Endothelial cell of umbilical vein (primary cell): ENCODE measurements at regions not wholly inside any gene's neighbourhood (a gene's known extent, or its start where the extent isn't known, plus 50 kb on each side); places are given as distances from the start of the nearest gene placed in this dataset.

Source experiments
- BruUV-seq: library from RNA; stranded (reverse); fragments of 400-500 nt; replicated peaks from 2 replicates; lab custom pipeline; 2021; lab: Mats Ljungman, UMichigan
- CTCF ChIA-PET: fragments of 300-600, 350-600 bp; sonication (Branson Sonifier 250); formaldehyde crosslinking; loops from one replicate; lab custom pipeline; 2021; ENCODE audit warnings: antibody characterized with exemption, inconsistent platforms; lab: Charles Lee
- POLR2A ChIA-PET: fragments of 300-600, 350-600 bp; sonication (Branson Sonifier 250); formaldehyde crosslinking; loops from one replicate; lab custom pipeline; 2021; ENCODE audit warnings: antibody characterized with exemption, inconsistent platforms; lab: Charles Lee
- DNase-seq: peaks from one replicate; pipeline ENCODE4 v3.0.0-alpha.2; 2011; ENCODE audit warnings: low read depth, low spot score
- FAIRE-seq: peaks from 2 replicates; lab custom pipeline; 2011; peaks lifted over from hg19 to GRCh38; lab: Jason Lieb, UNC
- H2AFZ ChIP-seq: 2 replicates; pipeline ENCODE4 v1.6.0; 2012; ENCODE audit warnings: low read depth, low read length, control low read depth, inconsistent platforms
- H3K27ac ChIP-seq: 2 replicates; pipeline ENCODE4 v1.5.1; 2011; ENCODE audit warnings: low read depth, mild to moderate bottlenecking, control low read depth, low read length, moderate library complexity; ENCODE audit not compliant: insufficient read depth
- H3K27me3 ChIP-seq, 2 experiments: 2 replicates each; pipeline versions ENCODE4 v1.6.0 to v1.6.1; 2011; ENCODE audit warnings: low read length in 2 of 2, mixed read lengths in 1 of 2; ENCODE audit not compliant: control insufficient read depth in 2 of 2, insufficient read depth in 2 of 2
- H3K36me3 ChIP-seq, 2 experiments: 2 replicates in 1 of 2; 3 replicates in 1 of 2; pipeline ENCODE4 v1.5.1; 2011; ENCODE audit warnings: low read length in 2 of 2, mild to moderate bottlenecking in 1 of 2, moderate library complexity in 1 of 2; ENCODE audit not compliant: control insufficient read depth in 2 of 2, insufficient read depth in 2 of 2; ENCODE audit errors: extremely low read depth in 1 of 2
- H3K4me1 ChIP-seq: 3 replicates; pipeline ENCODE4 v1.5.1; 2011; ENCODE audit warnings: mild to moderate bottlenecking, low read length; ENCODE audit not compliant: control insufficient read depth, insufficient read depth; ENCODE audit errors: extremely low read depth
- H3K4me2 ChIP-seq: 2 replicates; pipeline ENCODE4 v1.6.1; 2011; ENCODE audit warnings: low read length, control low read depth, mixed read lengths; ENCODE audit not compliant: insufficient read depth
- H3K4me3 ChIP-seq, 3 experiments: fragments of 200-600 bp in 1 of 3; sonication (generic), shearing (Covaris generic) in 1 of 3; replicated peaks in 1 of 3; 2 replicates each; pipeline ENCODE4 v1.5.1; 2011 to 2016; ENCODE audit warnings: control low read depth in 3 of 3, low read length in 3 of 3, mild to moderate bottlenecking in 2 of 3, inconsistent platforms in 1 of 3, low read depth in 1 of 3, moderate library complexity in 1 of 3; ENCODE audit not compliant: insufficient read depth in 1 of 3
- H3K79me2 ChIP-seq: 2 replicates; pipeline ENCODE4 v1.6.0; 2012; ENCODE audit warnings: low read length, inconsistent platforms; ENCODE audit not compliant: control insufficient read depth, insufficient read depth
- H3K9ac ChIP-seq: replicated peaks from 2 replicates; pipeline ENCODE3; 2011; ENCODE audit warnings: low read length, control low read depth; ENCODE audit not compliant: insufficient read depth; ENCODE audit errors: extremely low read depth
- H3K9me1 ChIP-seq: replicated peaks from 3 replicates; pipeline ENCODE4 v1.6.0; 2011; ENCODE audit warnings: mild to moderate bottlenecking, low read length; ENCODE audit not compliant: control insufficient read depth, insufficient read depth; ENCODE audit errors: extremely low read depth
- H3K9me3 ChIP-seq: replicated peaks from 2 replicates; pipeline ENCODE4 v1.5.1; 2012; ENCODE audit warnings: low read length, inconsistent platforms; ENCODE audit not compliant: control insufficient read depth, insufficient read depth
- H4K20me1 ChIP-seq: replicated peaks from 2 replicates; pipeline ENCODE3; 2011; ENCODE audit warnings: mild to moderate bottlenecking, low read length; ENCODE audit not compliant: control insufficient read depth, insufficient read depth; ENCODE audit errors: extremely low read depth
- EZH2 ChIP-seq: IDR thresholded peaks from 2 replicates; pipeline ENCODE4 v1.6.1; 2012; ENCODE audit warnings: borderline replicate concordance, low read depth, mild to moderate bottlenecking, moderate library complexity, low read length, inconsistent platforms; ENCODE audit not compliant: severe bottlenecking
- FOS ChIP-seq: IDR thresholded peaks from 2 replicates; pipeline ENCODE4 v1.6.1; 2011; ENCODE audit warnings: mild to moderate bottlenecking, low read length, moderate library complexity, borderline replicate concordance; ENCODE audit not compliant: insufficient read depth
- GATA2 ChIP-seq: IDR thresholded peaks from 2 replicates; pipeline ENCODE4 v1.7.0; 2011; ENCODE audit warnings: low read depth, mild to moderate bottlenecking, moderate library complexity, mixed read lengths, low read length; ENCODE audit not compliant: insufficient read length, insufficient read depth
- JUN ChIP-seq: IDR thresholded peaks from 2 replicates; pipeline ENCODE4 v1.6.1; 2011; ENCODE audit warnings: borderline replicate concordance, low read depth; ENCODE audit not compliant: insufficient read length, insufficient read depth
- MYC ChIP-seq: IDR thresholded peaks from one replicate; pipeline ENCODE4 v1.6.1; 2011; ENCODE audit warnings: mild to moderate bottlenecking, low read depth, low read length
- POLR2A ChIP-seq: IDR thresholded peaks from 2 replicates; pipeline ENCODE4 v1.6.1; 2012; ENCODE audit warnings: low read depth, mild to moderate bottlenecking, control low read depth, low read length
- POLR2AphosphoS5 ChIP-seq: IDR thresholded peaks from 2 replicates; pipeline ENCODE4 v1.6.1; 2012; ENCODE audit warnings: low read depth, mild to moderate bottlenecking, control low read depth, low read length, moderate library complexity; ENCODE audit not compliant: insufficient read depth
- dilution Hi-C: fragments of 300-500 bp; cut with MboI; formaldehyde crosslinking; loops from one replicate; pipeline ENCODE4 v1.15.0; 2019; ENCODE audit warnings: low sequenced_read_pairs; ENCODE audit not compliant: extremely low pct_ligation_motif_present
- intact Hi-C: fragments of 100-400 bp; cut with micrococcal nuclease; formaldehyde crosslinking; loops from one replicate; pipeline ENCODE4 v1.10.0; 2022
- TF ChIP-seq, protein P1 (sequence below), 2 donors: IDR thresholded peaks; 1 replicate in 1 of 2; 2 replicates in 1 of 2; pipeline ENCODE4 v1.5.1; 2011; ENCODE audit warnings: low read length in 2 of 2, mild to moderate bottlenecking in 2 of 2, moderate library complexity in 2 of 2, control low read depth in 1 of 2, inconsistent platforms in 1 of 2, low read depth in 1 of 2; ENCODE audit not compliant: insufficient read depth in 1 of 2; ENCODE audit errors: extremely low read depth in 1 of 2
- TF ChIP-seq, protein P2 (sequence below): IDR thresholded peaks from 2 replicates; pipeline ENCODE4 v1.6.1; 2011; ENCODE audit not compliant: insufficient read depth, insufficient read length

DNA sequence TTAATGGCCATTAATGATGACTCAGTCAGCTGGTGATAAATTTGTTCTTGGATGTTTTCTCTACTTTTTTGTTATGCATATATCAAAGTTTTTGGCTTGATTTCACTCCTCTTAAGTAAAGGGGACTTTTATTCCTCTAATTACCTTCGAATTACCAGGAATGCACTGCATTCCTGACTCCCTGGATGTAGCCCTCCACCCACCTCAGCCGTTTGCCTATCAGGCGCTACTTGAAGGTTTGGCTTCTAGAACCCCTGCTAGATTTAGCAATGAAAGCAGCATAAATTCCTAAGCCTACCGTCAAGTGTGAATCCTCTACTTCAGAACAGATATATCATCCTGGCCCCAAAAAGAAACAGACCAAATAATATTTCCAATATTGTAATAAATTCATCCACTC lies 387.8 kb upstream of the ADGRL2 start:
- Histone ChIP-seq H3K27ac (no peak overlapping the region), H3K4me1 (peaks cover 8% of the 10 kb centered on the region), H3K9me1 (no peaks in the 10 kb centered on the region), H3K4me2 (no peak overlapping the region), H3K36me3 (no peaks in the 10 kb centered on the region), H3K4me3 (no peak overlapping the region), H4K20me1 (no peaks in the 10 kb centered on the region), H3K79me2 (no peaks in the 10 kb centered on the region), H3K9me3 (no peaks in the 10 kb centered on the region), H3K9ac (no peak overlapping the region), H2AFZ (no peak overlapping the region), H3K27me3 (no peaks in the 10 kb centered on the region)
- ChIA-PET POLR2A (no interaction called here), CTCF (no interaction called here)
- intact Hi-C loops (loop anchor here (5.0 kb wide), 1 partner anchor 134 kb away; no protein-coding TSS in a partner anchor), dilution Hi-C loops (no loop called here)
- no TSS peak for BruUV-seq
- no peak for FAIRE-seq
- TF ChIP-seq GATA2 (no peak), MYC (no peak), JUN (no peak), FOS (no peak), POLR2AphosphoS5 (no peak), EZH2 (no peak), POLR2A (no peak)
- TF ChIP-seq, protein P1, sequence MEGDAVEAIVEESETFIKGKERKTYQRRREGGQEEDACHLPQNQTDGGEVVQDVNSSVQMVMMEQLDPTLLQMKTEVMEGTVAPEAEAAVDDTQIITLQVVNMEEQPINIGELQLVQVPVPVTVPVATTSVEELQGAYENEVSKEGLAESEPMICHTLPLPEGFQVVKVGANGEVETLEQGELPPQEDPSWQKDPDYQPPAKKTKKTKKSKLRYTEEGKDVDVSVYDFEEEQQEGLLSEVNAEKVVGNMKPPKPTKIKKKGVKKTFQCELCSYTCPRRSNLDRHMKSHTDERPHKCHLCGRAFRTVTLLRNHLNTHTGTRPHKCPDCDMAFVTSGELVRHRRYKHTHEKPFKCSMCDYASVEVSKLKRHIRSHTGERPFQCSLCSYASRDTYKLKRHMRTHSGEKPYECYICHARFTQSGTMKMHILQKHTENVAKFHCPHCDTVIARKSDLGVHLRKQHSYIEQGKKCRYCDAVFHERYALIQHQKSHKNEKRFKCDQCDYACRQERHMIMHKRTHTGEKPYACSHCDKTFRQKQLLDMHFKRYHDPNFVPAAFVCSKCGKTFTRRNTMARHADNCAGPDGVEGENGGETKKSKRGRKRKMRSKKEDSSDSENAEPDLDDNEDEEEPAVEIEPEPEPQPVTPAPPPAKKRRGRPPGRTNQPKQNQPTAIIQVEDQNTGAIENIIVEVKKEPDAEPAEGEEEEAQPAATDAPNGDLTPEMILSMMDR (IDR thresholded peaks at IDR 0.05; ENCODE audit: extremely low read depth in 1 of 2, insufficient read depth in 1 of 2, low read depth in 1 of 2, low read length in 2 of 2), result no peak
- TF ChIP-seq, protein P2, sequence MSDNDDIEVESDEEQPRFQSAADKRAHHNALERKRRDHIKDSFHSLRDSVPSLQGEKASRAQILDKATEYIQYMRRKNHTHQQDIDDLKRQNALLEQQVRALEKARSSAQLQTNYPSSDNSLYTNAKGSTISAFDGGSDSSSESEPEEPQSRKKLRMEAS, result no peak
- DNase-seq, result no peak
